Stimulated activated CD4-positive, alpha-beta T cell treated with anti-CD3 and anti-CD28 coated beads, Interleukin-15, amount 100 ng/mL, for 24 hours (primary cell): ENCODE measurements at regions not wholly inside any gene's neighbourhood (a gene's known extent, or its start where the extent isn't known, plus 50 kb on each side); places are given as distances from the start of the nearest gene placed in this dataset.
"Not testable (repeated sequence)": the region's sequence is repeated elsewhere in the genome, so short reads cannot be mapped to it uniquely, and the experiment has no call there.

ENCODE experiments used
- DNase-seq: peaks from one replicate; pipeline ENCODE4 v3.0.0-alpha.2; 2020

DNA sequence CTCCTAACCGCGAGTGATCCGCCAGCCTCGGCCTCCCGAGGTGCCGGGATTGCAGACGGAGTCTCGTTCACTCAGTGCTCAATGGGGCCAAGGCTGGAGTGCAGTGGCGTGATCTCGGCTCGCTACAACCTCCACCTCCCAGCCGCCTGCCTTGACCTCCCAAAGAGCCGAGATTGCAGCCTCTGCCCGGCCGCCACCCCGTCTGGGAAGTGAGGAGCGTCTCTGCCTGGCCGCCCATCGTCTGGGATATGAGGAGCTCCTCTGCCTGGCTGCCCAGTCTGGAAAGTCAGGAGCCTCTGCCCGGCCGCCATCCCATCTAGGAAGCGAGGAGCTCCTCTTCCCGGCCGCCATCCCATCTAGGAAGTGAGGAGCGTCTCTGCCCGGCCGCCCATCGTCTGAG, 58.8 kb upstream of the ANKRD30BL start:
- DNase-seq: not testable (repeated sequence)

DNA sequence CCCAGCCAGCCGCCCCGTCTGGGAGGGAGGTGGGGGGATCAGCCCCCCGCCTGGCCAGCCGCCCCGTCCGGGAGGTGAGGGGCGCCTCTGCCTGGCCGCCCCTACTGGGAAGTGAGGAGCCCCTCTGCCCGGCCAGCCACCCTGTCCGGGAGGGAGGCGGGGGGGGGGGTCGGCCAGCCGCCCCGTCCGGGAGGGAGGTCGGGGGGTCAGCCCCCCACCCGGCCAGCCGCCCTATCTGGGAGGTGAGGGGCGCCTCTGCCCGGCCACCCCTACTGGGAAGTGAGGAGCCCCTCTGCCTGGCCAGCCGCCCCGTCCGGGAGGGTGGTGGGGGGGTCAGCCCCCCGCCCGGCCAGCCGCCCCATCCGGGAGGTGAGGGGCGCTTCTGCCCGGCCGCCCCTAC, 60.1 kb upstream of the ANKRD30BL start:
- DNase-seq: not testable (repeated sequence)

DNA sequence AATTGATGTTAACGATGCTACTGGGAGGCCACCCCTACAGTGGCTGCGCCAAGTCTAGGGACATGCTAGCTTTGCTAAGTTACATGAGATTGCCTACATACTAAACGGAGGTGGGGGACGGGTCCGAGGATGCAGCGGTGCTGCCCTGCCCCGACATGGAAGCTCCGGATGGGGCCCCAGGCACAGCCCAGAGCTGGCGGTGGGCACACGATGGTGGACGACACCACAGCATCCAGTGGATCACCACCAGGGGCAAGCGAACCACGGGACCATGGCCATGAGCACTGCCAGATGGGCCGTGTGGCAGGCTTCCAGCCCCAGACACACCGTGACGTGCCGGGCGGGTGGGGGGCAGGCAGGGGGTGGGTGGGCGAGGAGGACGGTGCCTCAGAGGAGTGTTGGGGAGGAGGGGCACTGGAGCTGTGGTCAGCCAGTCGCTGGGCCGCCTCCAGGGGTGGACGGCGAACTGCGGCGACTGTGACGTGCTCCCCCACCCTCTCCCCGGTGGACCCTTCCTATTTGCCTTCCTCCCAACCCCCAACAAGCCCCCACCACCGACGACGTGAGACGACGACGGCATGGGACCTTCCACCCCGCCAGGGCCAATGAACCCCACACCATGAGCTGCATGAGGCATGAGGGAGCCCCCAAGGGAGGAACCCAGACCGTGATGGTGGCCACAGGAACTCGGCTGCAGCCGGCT, 90.6 kb upstream of the ANKRD30BL start:
- no peak for DNase-seq

GRCh38 chr2:132252894-132253264, 91.1 kb upstream of the ANKRD30BL start:
- DNase-seq: no peak

DNA sequence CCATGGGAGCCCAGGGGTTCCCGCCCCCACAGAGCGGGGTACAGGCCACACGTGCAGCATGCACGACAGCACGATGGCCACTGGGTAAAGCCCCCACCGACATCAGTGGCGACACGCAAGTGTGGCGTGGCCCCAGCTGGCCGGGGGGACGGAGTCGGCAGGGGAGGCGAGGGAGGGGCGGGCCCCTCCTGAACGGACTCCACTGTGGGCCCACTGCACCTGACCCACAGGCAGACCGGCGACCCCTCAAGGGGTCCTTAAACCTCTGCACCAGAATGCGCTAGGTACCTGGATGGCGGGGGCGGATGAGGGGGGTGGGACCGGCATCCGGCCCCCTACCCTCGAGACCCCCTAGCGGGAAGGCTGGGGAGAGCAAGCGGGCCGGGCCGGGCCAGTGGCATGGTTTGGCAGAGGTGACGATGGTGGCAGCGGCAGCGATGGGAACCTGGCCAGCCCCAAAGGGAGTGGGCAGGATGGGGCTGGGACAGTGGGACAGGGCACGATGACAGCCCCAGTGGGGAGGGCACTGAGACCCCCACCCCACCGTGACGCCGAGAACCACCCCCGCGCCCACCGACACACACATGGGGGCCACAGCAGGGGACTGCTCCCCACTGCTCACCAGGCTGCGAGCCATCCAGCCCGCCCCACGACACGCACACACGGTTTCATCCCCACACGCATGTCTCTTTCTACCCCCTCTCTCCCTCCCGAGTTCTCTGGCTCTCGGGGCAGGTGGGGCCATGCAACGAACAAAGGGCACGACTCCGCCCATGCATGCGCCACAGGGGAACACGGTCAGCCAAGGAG, 91.9 kb upstream of the ANKRD30BL start:
- DNase-seq: no peak

- not testable (repeated sequence) for DNase-seq
Observed at GRCh38 chr2:132254306-132254919, 92.7 kb upstream of the ANKRD30BL start.

DNA sequence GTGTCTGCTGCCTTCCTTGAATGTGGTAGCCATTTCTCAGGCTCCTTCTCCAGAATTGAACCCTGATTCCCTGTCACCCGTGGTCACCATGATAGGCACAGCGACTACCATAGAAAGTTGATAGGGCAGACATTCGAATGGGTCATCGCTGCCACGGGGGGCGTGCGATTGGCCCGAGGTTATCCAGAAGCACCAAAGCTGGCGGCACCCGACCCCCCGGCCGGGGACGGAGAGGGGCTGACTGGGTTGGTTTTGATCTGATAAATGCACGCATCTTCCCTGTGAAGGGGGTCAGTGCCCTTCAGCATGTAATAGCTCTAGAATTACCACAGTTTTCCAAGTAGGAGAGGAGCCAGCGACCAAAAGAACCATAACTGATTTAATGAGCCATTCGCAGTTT, 94.0 kb upstream of the ANKRD30BL start:
- no peak for DNase-seq

DNA sequence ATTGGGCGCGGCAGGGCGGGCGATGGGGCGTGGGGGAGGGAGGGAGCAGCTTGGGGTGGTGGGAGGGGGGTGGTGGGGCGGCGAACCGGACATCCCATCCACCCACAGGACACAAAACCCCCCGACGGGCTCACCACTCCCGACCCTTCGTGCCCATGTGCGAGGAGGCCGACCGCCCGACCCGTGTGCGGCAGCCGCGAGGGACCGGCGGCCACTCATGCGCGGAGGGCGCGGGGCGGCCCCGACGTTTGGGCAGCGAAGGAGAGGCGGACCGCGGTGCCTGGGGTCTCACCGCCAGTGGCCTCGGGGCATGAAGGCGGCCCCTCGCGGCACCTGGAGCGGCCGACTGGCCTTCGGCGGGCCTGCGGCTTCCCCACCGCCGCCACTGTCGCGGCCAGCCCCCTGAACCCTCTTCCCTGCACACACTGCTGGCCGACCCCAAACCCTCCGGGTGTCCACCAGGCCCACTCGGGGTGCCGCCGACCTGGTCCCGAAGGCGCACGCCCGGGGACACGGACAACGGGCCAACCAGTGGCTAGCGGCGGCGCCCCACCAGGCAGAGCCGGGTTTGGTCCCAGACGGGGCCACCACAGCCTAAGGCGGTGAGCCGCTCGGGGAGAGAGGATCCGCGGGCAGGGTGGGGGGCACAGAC, 94.6 kb upstream of the ANKRD30BL start:
- DNase-seq: no peak

- not testable (repeated sequence) for DNase-seq
Observed at GRCh38 chr2:132256903-132257300, 95.2 kb upstream of the ANKRD30BL start.

DNA sequence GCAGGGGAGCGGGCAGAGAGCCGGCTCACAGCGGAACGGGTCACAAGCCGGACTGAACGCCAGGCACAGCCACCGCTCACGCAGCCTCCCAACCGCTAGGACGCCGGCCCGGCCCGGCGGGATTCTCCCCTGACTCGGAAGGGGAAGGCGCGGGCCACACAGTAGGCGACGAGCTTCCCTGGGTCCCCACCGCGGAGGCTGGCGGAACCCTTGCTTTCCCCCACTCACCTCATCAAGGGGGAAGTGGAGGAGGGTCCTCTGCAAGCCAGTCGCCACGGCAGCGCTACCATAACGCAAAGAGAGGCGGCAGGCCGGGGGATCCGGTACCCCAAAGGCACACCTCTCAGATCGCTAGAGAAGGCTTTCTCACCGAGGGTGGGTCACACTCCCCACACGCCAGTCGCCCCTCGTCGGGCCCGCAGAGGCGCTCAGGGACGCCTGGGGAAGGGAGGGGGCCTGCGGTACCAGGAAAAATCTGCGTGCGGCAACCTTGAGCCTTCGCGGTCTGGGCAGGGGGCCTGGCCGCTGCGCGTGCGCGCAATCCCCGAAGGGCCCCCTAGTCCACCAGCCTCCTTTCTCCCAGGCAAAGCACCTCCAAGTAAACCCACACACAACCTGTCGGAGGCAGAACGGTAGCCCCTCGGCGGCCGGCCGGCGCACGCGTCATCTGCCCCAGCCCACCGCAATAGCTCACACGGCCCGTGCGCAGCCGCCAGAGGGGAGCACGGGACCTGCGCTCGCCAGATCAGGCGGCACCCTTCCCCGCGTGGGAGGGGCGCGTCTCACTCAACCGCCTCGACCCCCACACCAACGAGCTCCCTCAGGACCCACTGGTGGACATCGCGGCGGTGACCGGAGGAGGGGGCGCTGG, 95.8 kb upstream of the ANKRD30BL start:
- not testable (repeated sequence) for DNase-seq

DNA sequence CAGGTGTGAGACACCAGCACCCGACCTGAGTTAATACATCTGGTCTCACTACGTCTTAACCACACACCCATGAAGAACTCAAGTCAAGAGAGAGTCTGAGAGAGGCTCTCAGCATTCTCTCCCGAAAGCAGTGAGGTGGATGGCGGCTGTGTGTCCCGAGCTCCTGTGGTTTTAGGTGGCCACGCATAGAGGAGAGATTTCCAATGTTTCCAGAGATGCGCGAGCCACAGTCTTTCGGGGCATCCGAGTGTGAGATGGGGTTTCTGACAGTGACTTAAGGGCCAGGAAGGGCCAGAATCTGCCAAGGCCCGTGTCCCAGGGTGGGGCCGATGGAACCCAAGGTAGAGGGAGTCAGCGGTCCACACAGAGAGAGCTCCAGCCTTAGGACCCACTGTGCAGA, 97.5 kb upstream of the ANKRD30BL start:
- not testable (repeated sequence) for DNase-seq

DNA sequence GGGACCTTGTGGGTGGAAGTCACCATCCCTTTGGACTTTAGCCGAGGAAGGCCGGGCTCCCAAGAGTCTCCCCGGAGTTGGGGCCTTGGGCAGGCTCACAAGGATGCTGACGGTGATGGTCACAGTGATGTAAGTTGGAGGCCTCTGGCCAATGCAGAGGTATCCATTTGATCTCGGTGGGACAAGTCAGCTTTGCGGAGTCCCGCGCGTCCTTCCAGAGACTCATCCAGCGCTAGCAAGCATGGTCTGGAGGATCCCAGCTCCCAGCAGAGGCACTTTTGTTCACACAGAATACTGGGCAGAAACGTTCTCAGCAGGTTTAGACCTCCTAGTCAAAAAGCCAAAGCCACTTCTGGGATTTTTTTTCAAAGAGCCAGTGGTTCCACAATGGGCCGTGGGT, 103.8 kb upstream of the ANKRD30BL start:
- not testable (repeated sequence) for DNase-seq

GRCh38 chr2:132267105-132267497, 105.3 kb upstream of the ANKRD30BL start:
- no peak for DNase-seq

GRCh38 chr2:132267498-132268283, 105.9 kb upstream of the ANKRD30BL start:
- not testable (repeated sequence) for DNase-seq

DNA sequence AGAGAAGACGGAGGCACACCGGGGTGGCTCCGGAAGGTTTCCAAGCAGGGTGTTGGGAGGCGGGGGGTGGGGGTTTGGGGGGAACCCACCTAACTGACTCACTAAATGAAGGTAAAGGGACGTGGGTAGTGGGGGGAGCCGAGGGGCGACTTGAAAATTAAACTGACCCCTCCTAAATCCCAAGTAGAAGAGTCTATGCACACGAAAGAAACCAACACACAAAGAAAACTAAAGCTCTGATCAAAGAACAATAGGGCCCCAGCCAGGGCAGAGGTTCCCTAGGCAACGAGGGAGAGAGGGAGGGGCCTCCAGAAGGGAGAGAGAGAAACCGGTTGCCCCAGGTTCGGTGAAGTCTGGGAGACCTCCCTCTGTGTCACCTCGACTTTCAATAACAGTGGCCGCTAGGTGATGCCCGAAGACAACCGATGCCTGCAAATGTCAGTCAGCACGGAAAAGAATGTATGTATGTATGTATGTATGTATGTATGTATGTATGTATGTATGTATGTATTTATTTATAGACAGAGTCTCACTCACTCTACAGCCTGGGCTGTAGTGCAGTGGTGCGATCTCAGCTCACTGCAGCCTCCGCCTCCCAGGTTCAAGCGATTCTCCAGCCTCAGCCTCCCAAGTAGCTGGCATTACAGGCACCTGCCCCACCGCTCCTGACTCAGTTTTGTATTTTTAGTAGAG, 106.7 kb upstream of the ANKRD30BL start:
- peak; percentile 55 for DNase-seq

GRCh38 chr2:132268977-132269523, 107.3 kb upstream of the ANKRD30BL start:
- no peak for DNase-seq

DNA sequence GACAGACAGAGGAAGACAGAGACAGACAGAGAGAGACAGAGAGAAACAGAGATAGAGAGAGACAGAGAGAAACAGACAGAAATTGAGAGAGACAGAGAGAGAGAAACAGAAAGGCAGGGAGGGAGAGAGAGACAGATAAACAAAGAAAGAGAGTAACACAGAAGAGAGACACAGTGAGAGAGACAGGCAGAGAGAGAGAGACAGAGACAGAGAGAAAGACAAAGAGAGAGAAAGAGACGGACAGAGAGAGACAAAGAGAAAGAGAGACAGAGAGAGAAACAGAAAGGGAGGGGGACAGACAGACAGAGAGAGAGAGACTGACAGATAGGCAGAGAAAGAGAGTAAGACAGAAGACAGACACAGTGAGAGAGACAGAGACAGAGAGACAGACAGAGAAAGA, 108.5 kb upstream of the ANKRD30BL start:
- no peak for DNase-seq

GRCh38 chr2:132270981-132271546, 109.3 kb upstream of the ANKRD30BL start:
- DNase-seq: no peak

DNA sequence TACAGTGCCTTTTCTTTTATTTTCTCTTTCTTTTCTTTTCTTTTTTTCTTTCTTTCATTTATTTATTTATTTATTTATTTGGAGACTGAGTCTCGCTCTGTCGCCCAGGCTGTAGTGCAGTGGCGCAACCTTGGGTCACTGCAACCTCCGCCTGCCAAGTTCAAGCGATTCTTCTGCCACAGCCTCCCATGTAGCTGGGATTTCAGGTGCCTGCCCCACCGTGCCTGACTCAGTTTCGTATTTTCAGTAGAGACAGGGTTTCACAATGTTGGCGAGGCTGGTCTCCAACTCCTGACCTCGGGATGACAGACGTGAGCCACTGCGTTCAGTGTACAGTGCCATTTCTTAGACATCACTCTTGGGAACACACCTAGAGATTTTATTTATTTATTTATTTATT, 110.0 kb upstream of the ANKRD30BL start:
- not testable (repeated sequence) for DNase-seq

DNA sequence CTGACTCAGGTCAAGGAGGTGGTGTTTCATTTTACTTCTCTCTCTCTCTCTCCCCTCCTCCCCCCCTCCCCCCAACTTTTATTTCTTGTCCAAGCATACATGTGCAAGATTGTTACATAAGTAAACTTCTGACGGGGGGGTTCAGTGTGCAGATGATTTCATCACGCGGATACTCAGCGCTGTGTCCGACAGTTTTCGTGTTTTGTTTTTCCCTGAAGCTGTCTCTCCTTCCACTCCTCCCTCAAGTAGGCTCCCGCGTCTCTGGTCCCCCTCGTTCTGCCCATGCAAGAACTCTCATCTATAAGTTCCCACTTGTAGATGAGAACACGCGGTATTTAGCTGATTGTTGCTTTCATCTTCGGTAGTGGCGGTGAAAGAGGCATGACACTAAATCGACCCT, 111.0 kb upstream of the ANKRD30BL start:
- DNase-seq: no peak
